ENCODE measurements at regions not wholly inside any gene's neighbourhood (a gene's known extent, or its start where the extent isn't known, plus 50 kb on each side); places are given as distances from the start of the nearest gene placed in this dataset.

GRCh38 chr2:21305581-21305980 lies 181.8 kb downstream of the TDRD15 start:
- no peaks in the 10 kb centered on the region for H3K27me3 ChIP-seq (ENCODE audit: control insufficient read depth, insufficient read depth, low read length)
- H3K4me3 ChIP-seq (ENCODE audit: low read depth, low read length) = no peak overlapping the region
- H3K36me3 ChIP-seq (ENCODE audit: control insufficient read depth, insufficient read depth, low read length) = no peaks in the 10 kb centered on the region
- H3K9me3 ChIP-seq (ENCODE audit: control insufficient read depth, insufficient read depth, low read depth, low read length) = no peaks in the 10 kb centered on the region
- no peaks in the 10 kb centered on the region for H3K4me1 ChIP-seq (ENCODE audit: control insufficient read depth, insufficient read depth, low read length)
- H3K9ac ChIP-seq (ENCODE audit: low read length) = no peak overlapping the region
- no peak overlapping the region for H3K27ac ChIP-seq (ENCODE audit: low read depth, low read length)

- Histone ChIP-seq H3K27me3 (ENCODE audit: control insufficient read depth, insufficient read depth, low read length) (no peaks in the 10 kb centered on the region), H3K27ac (ENCODE audit: low read depth, low read length) (no peak overlapping the region), H3K9me3 (ENCODE audit: control insufficient read depth, insufficient read depth, low read depth, low read length) (no peaks in the 10 kb centered on the region), H3K4me1 (ENCODE audit: control insufficient read depth, insufficient read depth, low read length) (no peaks in the 10 kb centered on the region), H3K36me3 (ENCODE audit: control insufficient read depth, insufficient read depth, low read length) (no peaks in the 10 kb centered on the region), H3K4me3 (ENCODE audit: low read depth, low read length) (no peak overlapping the region), H3K9ac (ENCODE audit: low read length) (no peak overlapping the region)
Observed at GRCh38 chr2:21306235-21306634, 182.5 kb downstream of the TDRD15 start.

- H3K4me3 ChIP-seq (ENCODE audit: low read depth, low read length) = no peak overlapping the region
- H3K9me3 ChIP-seq (ENCODE audit: control insufficient read depth, insufficient read depth, low read depth, low read length) = no peaks in the 10 kb centered on the region
- H3K9ac ChIP-seq (ENCODE audit: low read length) = no peak overlapping the region
- no peak overlapping the region for H3K27ac ChIP-seq (ENCODE audit: low read depth, low read length)
- H3K36me3 ChIP-seq (ENCODE audit: control insufficient read depth, insufficient read depth, low read length) = no peaks in the 10 kb centered on the region
- no peaks in the 10 kb centered on the region for H3K4me1 ChIP-seq (ENCODE audit: control insufficient read depth, insufficient read depth, low read length)
- no peaks in the 10 kb centered on the region for H3K27me3 ChIP-seq (ENCODE audit: control insufficient read depth, insufficient read depth, low read length)
Observed at GRCh38 chr2:21307037-21307436, 183.3 kb downstream of the TDRD15 start.

- H3K4me1 ChIP-seq (ENCODE audit: control insufficient read depth, insufficient read depth, low read length) = no peaks in the 10 kb centered on the region
- no peak overlapping the region for H3K4me3 ChIP-seq (ENCODE audit: low read depth, low read length)
- no peaks in the 10 kb centered on the region for H3K36me3 ChIP-seq (ENCODE audit: control insufficient read depth, insufficient read depth, low read length)
- no peaks in the 10 kb centered on the region for H3K9me3 ChIP-seq (ENCODE audit: control insufficient read depth, insufficient read depth, low read depth, low read length)
- no peak overlapping the region for H3K9ac ChIP-seq (ENCODE audit: low read length)
- H3K27ac ChIP-seq (ENCODE audit: low read depth, low read length) = no peak overlapping the region
- H3K27me3 ChIP-seq (ENCODE audit: control insufficient read depth, insufficient read depth, low read length) = no peaks in the 10 kb centered on the region
Observed at GRCh38 chr2:21310493-21310892, 186.7 kb downstream of the TDRD15 start.

GRCh38 chr2:21314322-21314835 lies 190.6 kb downstream of the TDRD15 start:
- no peaks in the 10 kb centered on the region for H3K27me3 ChIP-seq (ENCODE audit: control insufficient read depth, insufficient read depth, low read length)
- H3K9ac ChIP-seq (ENCODE audit: low read length) = no peak overlapping the region
- no peak overlapping the region for H3K4me3 ChIP-seq (ENCODE audit: low read depth, low read length)
- H3K27ac ChIP-seq (ENCODE audit: low read depth, low read length) = no peak overlapping the region
- no peaks in the 10 kb centered on the region for H3K4me1 ChIP-seq (ENCODE audit: control insufficient read depth, insufficient read depth, low read length)
- H3K36me3 ChIP-seq (ENCODE audit: control insufficient read depth, insufficient read depth, low read length) = no peaks in the 10 kb centered on the region
- H3K9me3 ChIP-seq (ENCODE audit: control insufficient read depth, insufficient read depth, low read depth, low read length) = no peaks in the 10 kb centered on the region

GRCh38 chr2:21317131-21317530 lies 193.4 kb downstream of the TDRD15 start:
- H3K27ac ChIP-seq (ENCODE audit: low read depth, low read length) = no peak overlapping the region
- H3K4me3 ChIP-seq (ENCODE audit: low read depth, low read length) = no peak overlapping the region
- no peaks in the 10 kb centered on the region for H3K9me3 ChIP-seq (ENCODE audit: control insufficient read depth, insufficient read depth, low read depth, low read length)
- H3K4me1 ChIP-seq (ENCODE audit: control insufficient read depth, insufficient read depth, low read length) = no peaks in the 10 kb centered on the region
- no peaks in the 10 kb centered on the region for H3K36me3 ChIP-seq (ENCODE audit: control insufficient read depth, insufficient read depth, low read length)
- no peaks in the 10 kb centered on the region for H3K27me3 ChIP-seq (ENCODE audit: control insufficient read depth, insufficient read depth, low read length)
- H3K9ac ChIP-seq (ENCODE audit: low read length) = no peak overlapping the region

- Histone ChIP-seq H3K9ac (ENCODE audit: low read length) (no peak overlapping the region), H3K9me3 (ENCODE audit: control insufficient read depth, insufficient read depth, low read depth, low read length) (no peaks in the 10 kb centered on the region), H3K4me3 (ENCODE audit: low read depth, low read length) (no peak overlapping the region), H3K27ac (ENCODE audit: low read depth, low read length) (no peak overlapping the region), H3K4me1 (ENCODE audit: control insufficient read depth, insufficient read depth, low read length) (no peaks in the 10 kb centered on the region), H3K36me3 (ENCODE audit: control insufficient read depth, insufficient read depth, low read length) (no peaks in the 10 kb centered on the region), H3K27me3 (ENCODE audit: control insufficient read depth, insufficient read depth, low read length) (no peaks in the 10 kb centered on the region)
Observed at GRCh38 chr2:21318263-21318662, 194.5 kb downstream of the TDRD15 start.

GRCh38 chr2:21326152-21326551 lies 202.4 kb downstream of the TDRD15 start:
- H3K4me1 ChIP-seq (ENCODE audit: control insufficient read depth, insufficient read depth, low read length) = no peaks in the 10 kb centered on the region
- no peak overlapping the region for H3K27ac ChIP-seq (ENCODE audit: low read depth, low read length)
- no peaks in the 10 kb centered on the region for H3K36me3 ChIP-seq (ENCODE audit: control insufficient read depth, insufficient read depth, low read length)
- no peaks in the 10 kb centered on the region for H3K27me3 ChIP-seq (ENCODE audit: control insufficient read depth, insufficient read depth, low read length)
- no peaks in the 10 kb centered on the region for H3K9me3 ChIP-seq (ENCODE audit: control insufficient read depth, insufficient read depth, low read depth, low read length)
- H3K9ac ChIP-seq (ENCODE audit: low read length) = no peak overlapping the region
- no peak overlapping the region for H3K4me3 ChIP-seq (ENCODE audit: low read depth, low read length)

- H3K4me3 ChIP-seq (ENCODE audit: low read depth, low read length) = no peak overlapping the region
- H3K9me3 ChIP-seq (ENCODE audit: control insufficient read depth, insufficient read depth, low read depth, low read length) = no peaks in the 10 kb centered on the region
- H3K27me3 ChIP-seq (ENCODE audit: control insufficient read depth, insufficient read depth, low read length) = no peaks in the 10 kb centered on the region
- H3K27ac ChIP-seq (ENCODE audit: low read depth, low read length) = no peak overlapping the region
- H3K36me3 ChIP-seq (ENCODE audit: control insufficient read depth, insufficient read depth, low read length) = no peaks in the 10 kb centered on the region
- H3K9ac ChIP-seq (ENCODE audit: low read length) = no peak overlapping the region
- no peaks in the 10 kb centered on the region for H3K4me1 ChIP-seq (ENCODE audit: control insufficient read depth, insufficient read depth, low read length)
Observed at GRCh38 chr2:21328177-21328576, 204.4 kb downstream of the TDRD15 start.

- Histone ChIP-seq H3K9me3 (ENCODE audit: control insufficient read depth, insufficient read depth, low read depth, low read length) (peaks cover 6% of the 10 kb centered on the region; the same call in 1 of the 2 replicates), H3K27ac (ENCODE audit: low read depth, low read length) (no peak overlapping the region), H3K36me3 (ENCODE audit: control insufficient read depth, insufficient read depth, low read length) (no peaks in the 10 kb centered on the region), H3K27me3 (ENCODE audit: control insufficient read depth, insufficient read depth, low read length) (no peaks in the 10 kb centered on the region), H3K4me1 (ENCODE audit: control insufficient read depth, insufficient read depth, low read length) (no peaks in the 10 kb centered on the region), H3K9ac (ENCODE audit: low read length) (no peak overlapping the region), H3K4me3 (ENCODE audit: low read depth, low read length) (no peak overlapping the region)
Observed at GRCh38 chr2:21330786-21331391, 207.1 kb downstream of the TDRD15 start.

GRCh38 chr2:21331625-21332370 lies 208.0 kb downstream of the TDRD15 start:
- H3K36me3 ChIP-seq (ENCODE audit: control insufficient read depth, insufficient read depth, low read length) = no peaks in the 10 kb centered on the region
- no peaks in the 10 kb centered on the region for H3K4me1 ChIP-seq (ENCODE audit: control insufficient read depth, insufficient read depth, low read length)

More at GRCh38 chr2:21331625-21332370, 208.0 kb downstream of the TDRD15 start:
- H3K9ac ChIP-seq (ENCODE audit: low read length) = no peak overlapping the region
- no peak overlapping the region for H3K27ac ChIP-seq (ENCODE audit: low read depth, low read length)
- H3K4me3 ChIP-seq (ENCODE audit: low read depth, low read length) = no peak overlapping the region
- H3K9me3 ChIP-seq (ENCODE audit: control insufficient read depth, insufficient read depth, low read depth, low read length) = peaks cover 7% of the 10 kb centered on the region; the same call in 1 of the 2 replicates
- H3K27me3 ChIP-seq (ENCODE audit: control insufficient read depth, insufficient read depth, low read length) = no peaks in the 10 kb centered on the region

All from HUES6 (cell line).